B cell (primary cell): ENCODE measurements at regions not wholly inside any gene's neighbourhood (a gene's known extent, or its start where the extent isn't known, plus 50 kb on each side); places are given as distances from the start of the nearest gene placed in this dataset.

Experiments used
- ATAC-seq: fragments of 200-7000 bp; cut with Tn5 transposase; one replicate; pipeline ENCODE4 v1.10.0; 2021; ENCODE audit warnings: low read depth, mild to moderate bottlenecking, moderate number of reproducible peaks, moderate library complexity
- CTCF ChIA-PET: fragments of 350-600 bp; sonication (Branson Sonifier 250); formaldehyde crosslinking; loops from one replicate; lab custom pipeline; 2021; ENCODE audit warnings: antibody characterized with exemption, inconsistent platforms; lab: Charles Lee
- POLR2A ChIA-PET: fragments of 350-600 bp; sonication (Branson Sonifier 250); formaldehyde crosslinking; loops from one replicate; lab custom pipeline; 2021; ENCODE audit warnings: antibody characterized with exemption; lab: Charles Lee
- DNase-seq: peaks from one replicate; pipeline ENCODE4 v3.0.0; 2013
- H2AFZ ChIP-seq: 2 replicates; pipeline ENCODE4 v1.6.1; 2012; ENCODE audit warnings: mild to moderate bottlenecking, low read depth, low read length; ENCODE audit not compliant: insufficient read depth, poor library complexity, severe bottlenecking
- H3K27ac ChIP-seq, 2 donors: 1 replicate in 1 of 2; 2 replicates in 1 of 2; pipeline ENCODE4 v1.5.1; 2012 to 2013; ENCODE audit warnings: low read length in 2 of 2, mild to moderate bottlenecking in 2 of 2, moderate library complexity in 1 of 2
- H3K27me3 ChIP-seq, 4 experiments: fragments of 200-600 bp in 1 of 4; sonication (generic) in 1 of 4; replicated peaks in 1 of 4; 1 replicate in 2 of 4; 2 replicates in 2 of 4; pipeline versions ENCODE4 v1.6.1 to v1.7.0; 2013 to 2016; ENCODE audit warnings: low read length in 3 of 4, mild to moderate bottlenecking in 2 of 4, mixed read lengths in 1 of 4, moderate library complexity in 1 of 4; ENCODE audit not compliant: insufficient read depth in 4 of 4, control insufficient read depth in 3 of 4; ENCODE audit errors: control extremely low read depth in 1 of 4
- H3K36me3 ChIP-seq, 2 experiments: replicated peaks in 1 of 2; 1 replicate in 1 of 2; 2 replicates in 1 of 2; pipeline versions ENCODE4 v1.6.1 to v1.7.1; 2013; ENCODE audit warnings: low read length in 1 of 2; ENCODE audit not compliant: insufficient read depth in 2 of 2, control insufficient read depth in 1 of 2; ENCODE audit errors: control extremely low read depth in 1 of 2, extremely low read depth in 1 of 2
- H3K4me1 ChIP-seq, 2 donors: fragments of 200-600 bp in 1 of 2; sonication (generic) in 1 of 2; 1 replicate in 1 of 2; 2 replicates in 1 of 2; pipeline versions ENCODE4 v1.5.1 to v1.6.1; 2013 to 2017; ENCODE audit warnings: low read length in 2 of 2; ENCODE audit not compliant: control insufficient read depth in 2 of 2, insufficient read depth in 2 of 2
- H3K4me2 ChIP-seq: replicated peaks from 2 replicates; pipeline ENCODE3; 2012; ENCODE audit warnings: mild to moderate bottlenecking, low read depth, low read length; ENCODE audit not compliant: poor library complexity, severe bottlenecking
- H3K4me3 ChIP-seq, 5 experiments: fragments of 200-600 bp in 1 of 5; sonication (generic) in 1 of 5; 1 replicate in 3 of 5; 2 replicates in 2 of 5; pipeline versions ENCODE4 v1.5.1 to v1.7.0; 2011 to 2016; ENCODE audit warnings: low read length in 4 of 5, mild to moderate bottlenecking in 4 of 5, low read depth in 2 of 5, control low read depth in 1 of 5, moderate library complexity in 1 of 5; ENCODE audit not compliant: insufficient read depth in 1 of 5; ENCODE audit errors: control extremely low read depth in 1 of 5, extremely low read depth in 1 of 5
- H3K79me2 ChIP-seq: fragments of 200-600 bp; sonication (generic); one replicate; pipeline ENCODE4 v1.6.0; 2016; ENCODE audit warnings: low read length; ENCODE audit not compliant: control insufficient read depth, insufficient read depth
- H3K9ac ChIP-seq: fragments of 200-600 bp; sonication (generic); 2 replicates; pipeline ENCODE4 v1.6.1; 2017; ENCODE audit warnings: mild to moderate bottlenecking, low read length, moderate library complexity
- H3K9me3 ChIP-seq, 3 donors: one replicate each; pipeline versions ENCODE4 v1.6.1 to v1.7.1; 2013; ENCODE audit warnings: low read length in 2 of 3; ENCODE audit not compliant: control insufficient read depth in 2 of 3, insufficient read depth in 1 of 3; ENCODE audit errors: control extremely low read depth in 1 of 3
- H4K20me1 ChIP-seq: 2 replicates; pipeline ENCODE4 v1.6.0; 2012; ENCODE audit warnings: mild to moderate bottlenecking, low read length; ENCODE audit not compliant: insufficient read depth, control insufficient read depth, poor library complexity, severe bottlenecking
- H3K27ac Mint-ChIP-seq: one replicate; pipeline ENCODE4 v1.8.0; 2021; ENCODE audit warnings: mixed read lengths
- H3K27me3 Mint-ChIP-seq: one replicate; pipeline ENCODE4 v1.8.0; 2021; ENCODE audit warnings: mixed read lengths
- H3K4me1 Mint-ChIP-seq: one replicate; pipeline ENCODE4 v1.8.0; 2021; ENCODE audit warnings: mixed read lengths
- H3K4me3 Mint-ChIP-seq: one replicate; pipeline ENCODE4 v1.8.0; 2021; ENCODE audit warnings: mixed read lengths
- H3K9me3 Mint-ChIP-seq: one replicate; pipeline ENCODE4 v1.8.0; 2022; ENCODE audit warnings: mixed read lengths; ENCODE audit not compliant: insufficient read depth
- CTCF ChIP-seq: fragments of 200-600 bp; IDR thresholded peaks from one replicate; pipeline ENCODE4 v1.8.0; 2022; ENCODE audit warnings: antibody characterized with exemption, mild to moderate bottlenecking
- EZH2 ChIP-seq: IDR thresholded peaks from 2 replicates; pipeline ENCODE4 v1.6.1; 2012; ENCODE audit warnings: borderline replicate concordance, low read depth, mild to moderate bottlenecking, moderate library complexity, low read length; ENCODE audit not compliant: insufficient read depth, poor library complexity, severe bottlenecking
- WGBS: methylation state at CpG from one replicate; pipeline ENCODE4 v1.1.5; 2013; ENCODE audit warnings: missing lambda C conversion rate; ENCODE audit not compliant: insufficient coverage; 5-methylcytosine and 5-hydroxymethylcytosine counted together
- intact Hi-C: fragments of 100-400 bp; cut with micrococcal nuclease; formaldehyde crosslinking; loops from one replicate; pipeline ENCODE4 v1.10.0; 2022

DNA sequence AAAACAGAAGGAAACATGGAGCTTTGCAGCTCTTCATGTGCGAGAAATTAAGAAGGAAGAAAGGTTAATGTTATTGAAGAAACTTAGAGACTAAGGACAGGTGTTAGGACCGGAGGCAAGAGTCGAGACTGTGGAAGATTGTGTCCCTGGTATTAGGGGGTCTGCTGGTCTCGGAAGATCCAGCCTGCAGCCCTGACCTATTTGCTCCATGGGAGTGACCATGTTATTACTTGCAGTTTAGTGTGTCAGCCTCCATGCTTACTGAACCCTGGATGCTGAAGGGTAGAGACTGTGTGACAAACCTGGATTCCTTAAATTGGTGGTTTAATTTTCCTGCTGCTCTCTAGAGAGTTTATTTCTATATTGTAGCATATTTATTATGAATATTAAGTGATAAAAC, 580.6 kb downstream of the NOVA1 start:
- Histone ChIP-seq H3K27me3 (no peaks in the 10 kb centered on the region), H3K9me3 (no peaks in the 10 kb centered on the region), H3K36me3 (no peaks in the 10 kb centered on the region), H3K4me2 (no peak overlapping the region), H4K20me1 (no peaks in the 10 kb centered on the region), H3K4me1 (no peaks in the 10 kb centered on the region), H3K79me2 (no peaks in the 10 kb centered on the region), H3K4me3 (no peak overlapping the region), H2AFZ (no peak overlapping the region), H3K9ac (no peak overlapping the region), H3K27ac (no peak overlapping the region)
- ATAC-seq (no peak), DNase-seq (no peak)
- Mint-ChIP-seq H3K4me3 (no peak overlapping the region), H3K9me3 (peaks cover 8% of the 10 kb centered on the region), H3K27me3 (no peaks in the 10 kb centered on the region), H3K4me1 (no peaks in the 10 kb centered on the region), H3K27ac (no peak overlapping the region)
- ChIA-PET CTCF (no interaction called here), POLR2A (no interaction called here)
- intact Hi-C loops: no loop called here
- TF ChIP-seq CTCF: no peak
- TF ChIP-seq EZH2: no peak
- WGBS: 97% methylated on average over 4 of the region's 4 CpGs

- H3K27me3 ChIP-seq: no peaks in the 10 kb centered on the region
- H3K4me3 ChIP-seq: no peak overlapping the region
- H3K4me2 ChIP-seq: no peak overlapping the region
- POLR2A ChIA-PET: no interaction called here
- Mint-ChIP-seq H3K27me3 (no peaks in the 10 kb centered on the region), H3K9me3 (peaks cover 10% of the 10 kb centered on the region), H3K4me3 (no peak overlapping the region), H3K4me1 (no peaks in the 10 kb centered on the region), H3K27ac (no peak overlapping the region)
- no peak overlapping the region for H3K9ac ChIP-seq
- CTCF ChIA-PET: no interaction called here
- peaks cover 2 to 7% (median 3%) of the 10 kb centered on the region in 3 donors for H3K9me3 ChIP-seq
- H3K4me1 ChIP-seq: no peaks in the 10 kb centered on the region
- no peaks in the 10 kb centered on the region for H3K36me3 ChIP-seq
- no peak overlapping the region for H2AFZ ChIP-seq
- intact Hi-C loops: no loop called here
- 100% methylated on average over 1 of the region's 2 CpGs for WGBS
- DNase-seq (no peak), ATAC-seq (no peak)
- H3K79me2 ChIP-seq: no peaks in the 10 kb centered on the region
- no peaks in the 10 kb centered on the region for H4K20me1 ChIP-seq
- no peak overlapping the region for H3K27ac ChIP-seq
- TF ChIP-seq EZH2 (no peak), CTCF (no peak)
Measured at GRCh38 chr14:26008290-26008689, 589.5 kb downstream of the NOVA1 start.
